ENCODE measurements at regions not wholly inside any gene's neighbourhood (a gene's known extent, or its start where the extent isn't known, plus 50 kb on each side); places are given as distances from the start of the nearest gene placed in this dataset.
"Not testable (repeated sequence)": the region's sequence is repeated elsewhere in the genome, so short reads cannot be mapped to it uniquely, and the experiment has no call there.

- no peak for DNase-seq (ENCODE audit: low read depth in 2 of 3, low spot score in 1 of 3)
Observed at GRCh38 chr5:174997688-174998087, 273.3 kb downstream of the MSX2 start.

- DNase-seq (ENCODE audit: low read depth in 2 of 3, low spot score in 1 of 3), result no peak
Observed at GRCh38 chr5:174996941-174997340, 272.6 kb downstream of the MSX2 start.

DNA sequence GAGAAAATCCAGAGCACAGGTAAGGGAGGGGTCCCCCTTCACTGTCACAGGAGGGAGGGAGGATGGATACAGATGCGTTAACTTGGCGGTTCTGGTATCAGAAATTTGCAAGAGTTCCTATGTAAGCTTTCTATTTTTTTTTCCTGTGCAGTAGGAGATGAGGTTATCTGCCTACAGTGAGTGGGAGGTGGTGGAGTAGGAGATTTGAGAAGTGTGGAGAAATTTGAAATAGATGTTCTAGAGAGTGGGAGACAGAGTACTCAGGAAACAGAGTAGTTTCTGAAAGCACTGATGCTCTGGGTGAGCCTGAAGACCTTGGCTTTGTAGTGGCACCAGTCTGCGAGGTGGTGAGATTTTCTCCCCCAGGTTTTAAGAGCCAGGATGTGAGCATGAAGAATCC is 271.4 kb downstream of the MSX2 start:
- no peak for DNase-seq (ENCODE audit: low read depth in 2 of 3, low spot score in 1 of 3)

GRCh38 chr5:174991847-174992246 is 267.5 kb downstream of the MSX2 start:
- no peak for DNase-seq (ENCODE audit: low read depth in 2 of 3, low spot score in 1 of 3)

- DNase-seq (ENCODE audit: low read depth in 2 of 3, low spot score in 1 of 3), result no peak
Observed at GRCh38 chr5:174990909-174991308, 266.5 kb downstream of the MSX2 start.

DNA sequence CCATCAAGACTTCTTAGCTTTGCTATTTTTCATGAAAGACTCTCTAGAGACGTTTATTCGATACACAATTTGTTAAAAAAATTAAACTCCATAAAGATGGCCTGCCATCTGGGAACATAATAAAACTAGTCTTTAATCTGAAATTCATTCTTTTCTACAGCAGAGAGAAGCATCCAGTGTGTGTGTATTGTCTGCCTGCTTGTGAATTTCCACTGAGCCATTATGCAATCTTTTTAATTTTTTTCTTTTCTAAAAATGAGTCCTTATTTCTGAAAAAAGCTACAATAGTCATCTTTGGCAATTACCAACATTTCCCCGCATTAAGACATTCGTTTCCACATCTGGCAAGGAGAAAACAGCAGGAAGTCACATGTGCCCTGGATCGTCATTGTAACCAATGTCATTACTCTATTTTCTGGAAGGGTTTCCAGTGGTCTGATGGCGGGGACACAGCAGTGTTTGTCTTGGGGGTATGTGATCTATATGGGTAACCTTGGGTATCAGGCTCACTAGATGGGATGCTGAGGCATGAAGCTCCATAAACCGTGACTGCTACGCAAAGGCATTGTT is 263.1 kb downstream of the MSX2 start:
- no peak for DNase-seq (ENCODE audit: low read depth in 2 of 3, low spot score in 1 of 3)

- DNase-seq (ENCODE audit: low read depth in 2 of 3, low spot score in 1 of 3), result no peak
Observed at GRCh38 chr5:174984863-174985262, 260.5 kb downstream of the MSX2 start.

DNA sequence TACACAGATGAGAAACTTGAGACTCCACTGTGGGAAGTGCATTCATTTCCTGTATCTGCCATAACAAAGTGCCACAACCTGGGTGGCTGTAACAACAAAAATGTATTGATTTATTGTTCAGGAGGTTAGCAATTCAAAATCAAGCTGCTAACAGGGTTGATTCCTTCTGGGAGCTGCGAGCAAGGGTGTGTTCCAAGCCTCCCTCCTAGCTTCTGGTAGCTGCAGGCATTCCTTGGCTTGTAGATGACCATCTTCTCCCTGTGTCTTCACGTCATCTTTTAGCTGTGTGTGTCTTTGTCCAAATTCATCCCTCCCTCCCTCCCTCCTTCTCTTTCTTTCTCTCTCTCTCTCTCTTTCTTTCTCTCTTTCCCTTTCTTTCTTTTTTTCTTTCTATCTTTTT is 258.1 kb downstream of the MSX2 start:
- no peak for DNase-seq (ENCODE audit: low read depth in 2 of 3, low spot score in 1 of 3)

GRCh38 chr5:174981416-174981815 is 257.0 kb downstream of the MSX2 start:
- no peak for DNase-seq (ENCODE audit: low read depth in 2 of 3, low spot score in 1 of 3)

DNA sequence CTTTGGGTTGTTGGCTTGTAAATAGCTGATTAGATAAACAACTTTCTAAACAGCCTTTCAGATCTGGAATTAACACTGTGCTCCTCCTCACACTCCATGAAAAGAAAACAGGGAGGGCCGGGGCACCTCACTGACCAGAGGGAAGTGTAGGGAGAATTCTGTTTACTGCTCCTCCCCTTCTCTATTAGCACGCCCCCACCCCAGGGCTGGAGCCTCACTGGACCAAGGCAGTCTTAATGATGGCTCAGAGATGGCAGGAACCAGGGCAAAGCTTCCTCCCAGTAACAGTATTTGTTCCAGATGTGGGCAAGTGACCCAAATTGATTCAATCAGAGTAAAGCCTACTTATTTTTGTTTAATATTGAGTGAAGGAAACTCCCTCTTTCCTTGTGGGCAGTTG is 256.6 kb downstream of the MSX2 start:
- no peak for DNase-seq (ENCODE audit: low read depth in 2 of 3, low spot score in 1 of 3)

DNA sequence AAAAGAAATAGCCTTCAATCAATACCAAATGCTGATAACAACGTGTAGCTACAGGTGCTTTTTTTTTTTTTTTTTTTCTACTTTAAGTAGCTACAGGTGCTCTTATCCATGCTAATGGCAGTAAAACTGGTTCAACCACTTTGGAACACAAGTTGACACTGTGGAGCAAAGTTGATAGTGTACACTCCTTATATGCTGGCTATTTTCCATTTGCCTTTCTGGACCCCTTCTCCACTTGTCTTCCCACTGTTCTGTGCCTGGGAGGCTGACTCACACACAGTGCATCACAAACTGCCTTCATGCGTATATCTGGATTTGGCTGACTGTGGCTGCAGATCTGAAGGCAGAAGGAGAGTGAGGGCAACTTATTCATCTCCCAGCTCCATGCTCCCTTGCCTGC is 247.9 kb downstream of the MSX2 start:
- DNase-seq (ENCODE audit: low read depth in 2 of 3, low spot score in 1 of 3), result no peak

DNA sequence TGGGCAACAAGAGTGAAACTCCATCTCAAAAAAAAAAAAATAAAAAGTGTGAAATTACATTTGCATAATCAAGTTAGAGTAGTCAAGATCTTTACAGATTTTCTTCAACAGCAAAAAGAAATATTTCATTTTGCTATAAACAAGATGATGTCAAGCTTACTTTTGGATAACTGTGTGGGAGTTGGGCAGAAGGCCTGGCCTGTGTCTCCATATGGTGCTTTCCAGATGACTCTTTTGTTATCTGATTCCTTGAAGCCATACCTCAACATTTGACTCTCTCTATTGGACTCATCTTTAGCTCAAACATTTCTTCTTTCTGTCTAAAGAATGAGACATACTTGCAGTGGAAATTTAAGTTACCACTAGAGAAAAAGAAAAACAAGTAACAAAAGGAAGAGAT is 246.8 kb downstream of the MSX2 start:
- no peak for DNase-seq (ENCODE audit: low read depth in 2 of 3, low spot score in 1 of 3)

GRCh38 chr5:174970502-174970901 is 246.1 kb downstream of the MSX2 start:
- DNase-seq (ENCODE audit: low read depth in 2 of 3, low spot score in 1 of 3), result no peak

- DNase-seq (ENCODE audit: low read depth in 2 of 3, low spot score in 1 of 3), result no peak
Observed at GRCh38 chr5:174953871-174954270, 229.5 kb downstream of the MSX2 start.

- DNase-seq (ENCODE audit: low read depth in 2 of 3, low spot score in 1 of 3), result peak; percentile 13 to 40 (median 36)
Observed at GRCh38 chr5:174951151-174951780, 226.9 kb downstream of the MSX2 start.

GRCh38 chr5:174947548-174947947 is 223.2 kb downstream of the MSX2 start:
- DNase-seq (ENCODE audit: low read depth in 2 of 3, low spot score in 1 of 3), result no peak

DNA sequence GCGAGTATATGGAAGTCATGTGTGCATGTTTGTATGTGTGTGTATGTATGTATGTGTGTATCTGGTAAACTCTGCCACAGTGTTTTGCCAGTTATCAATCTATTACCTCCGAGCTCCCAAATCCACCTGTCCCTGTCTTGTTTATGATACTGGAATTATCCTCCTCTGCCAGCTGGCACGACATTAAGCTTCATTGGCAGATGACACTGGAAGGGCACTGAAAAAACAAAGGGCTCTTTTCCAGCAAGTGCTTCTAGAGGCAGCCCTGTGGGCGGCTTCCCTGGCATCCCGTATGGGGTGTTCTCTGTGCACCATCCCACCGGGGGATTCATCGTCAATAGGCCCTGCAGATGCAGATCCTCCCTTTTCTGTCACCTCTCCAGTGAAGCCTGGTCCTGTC is 221.5 kb downstream of the MSX2 start:
- no peak for DNase-seq (ENCODE audit: low read depth in 2 of 3, low spot score in 1 of 3)

DNA sequence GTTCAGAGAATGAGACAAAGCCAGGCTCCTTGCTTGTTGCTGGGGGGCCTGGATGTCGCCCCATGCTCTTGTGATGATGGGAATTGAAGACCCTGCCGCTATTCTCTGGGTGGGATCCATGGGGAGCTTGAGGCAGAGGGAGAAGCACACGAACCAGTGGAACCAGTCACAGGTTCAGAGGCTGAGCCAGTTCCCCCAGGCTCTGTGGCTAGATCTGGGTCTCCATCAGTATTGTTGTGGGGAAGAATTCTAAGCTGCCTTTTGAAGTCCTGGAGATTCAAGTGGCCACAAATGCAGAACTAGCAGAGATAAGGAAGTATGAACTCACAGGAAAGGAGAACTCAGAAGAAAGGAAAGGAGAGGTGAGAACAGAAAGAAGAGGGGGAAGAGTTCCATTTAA is 219.4 kb downstream of the MSX2 start:
- no peak for DNase-seq (ENCODE audit: low read depth in 2 of 3, low spot score in 1 of 3)

DNA sequence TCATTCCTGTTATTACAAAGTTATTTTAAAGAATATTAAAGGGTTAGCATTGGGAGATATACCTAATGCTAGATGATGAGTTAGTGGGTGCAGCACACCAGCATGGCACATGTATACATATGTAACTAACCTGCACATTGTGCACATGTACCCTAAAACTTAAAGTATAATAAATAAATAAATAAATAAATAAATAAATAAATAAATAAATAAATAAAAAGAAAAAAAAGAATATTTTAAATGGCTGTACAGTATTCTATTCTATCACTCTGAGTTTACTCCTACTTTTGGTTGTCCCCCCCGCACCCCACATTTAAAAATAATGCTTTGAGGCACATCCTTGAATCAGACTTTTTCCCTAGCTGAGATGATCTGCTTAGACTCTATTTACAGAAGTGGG is 218.6 kb downstream of the MSX2 start:
- not testable (repeated sequence) for DNase-seq (ENCODE audit: low read depth in 2 of 3, low spot score in 1 of 3)

- DNase-seq (ENCODE audit: low read depth in 2 of 3, low spot score in 1 of 3), result no peak
Observed at GRCh38 chr5:174937201-174938123, 213.1 kb downstream of the MSX2 start.

GRCh38 chr5:174935854-174936474 is 211.6 kb downstream of the MSX2 start:
- peak in 2 of 3 donors; percentile 26 to 41 for DNase-seq (ENCODE audit: low read depth in 2 of 3, low spot score in 1 of 3)

GRCh38 chr5:174931033-174931432 is 206.7 kb downstream of the MSX2 start:
- not testable (repeated sequence) for DNase-seq (ENCODE audit: low read depth in 2 of 3, low spot score in 1 of 3)
